ENCODE measurements at regions not wholly inside any gene's neighbourhood (a gene's known extent, or its start where the extent isn't known, plus 50 kb on each side); places are given as distances from the start of the nearest gene placed in this dataset.

GRCh38 chr12:25743679-25744215 is 190.7 kb upstream of the LMNTD1 start:
- POLR2A ChIA-PET, result no interaction called here
- CTCF ChIA-PET, result no interaction called here

- ChIA-PET CTCF (no interaction called here), POLR2A (no interaction called here)
Measured at GRCh38 chr12:25744313-25744712, 191.2 kb upstream of the LMNTD1 start.

- CTCF ChIA-PET, result no interaction called here
- POLR2A ChIA-PET, result no interaction called here
Measured at GRCh38 chr12:25745281-25745680, 192.2 kb upstream of the LMNTD1 start.

- ChIA-PET CTCF (no interaction called here), POLR2A (no interaction called here)
Measured at GRCh38 chr12:25746131-25746530, 193.0 kb upstream of the LMNTD1 start.

GRCh38 chr12:25752710-25753309 is 199.7 kb upstream of the LMNTD1 start:
- CTCF ChIA-PET, result no interaction called here

GRCh38 chr12:25755136-25755970 is 202.3 kb upstream of the LMNTD1 start:
- POLR2A ChIA-PET, result no interaction called here

More at GRCh38 chr12:25752710-25753309, 199.7 kb upstream of the LMNTD1 start:
- POLR2A ChIA-PET, result no interaction called here

GRCh38 chr12:25755971-25756260 is 202.6 kb upstream of the RASSF8 start:
- POLR2A ChIA-PET, result no interaction called here
- CTCF ChIA-PET, result no interaction called here

More at GRCh38 chr12:25755136-25755970, 202.3 kb upstream of the LMNTD1 start:
- CTCF ChIA-PET, result no interaction called here

GRCh38 chr12:25757037-25757665 is 201.3 kb upstream of the RASSF8 start:
- CTCF ChIA-PET, result no interaction called here
- POLR2A ChIA-PET, result no interaction called here

GRCh38 chr12:25759752-25760151 is 198.7 kb upstream of the RASSF8 start:
- ChIA-PET POLR2A (no interaction called here), CTCF (no interaction called here)

- POLR2A ChIA-PET, result no interaction called here
- CTCF ChIA-PET, result no interaction called here
Measured at GRCh38 chr12:25761356-25761755, 197.1 kb upstream of the RASSF8 start.

- ChIA-PET CTCF (no interaction called here), POLR2A (no interaction called here)
Measured at GRCh38 chr12:25764409-25764808, 194.1 kb upstream of the RASSF8 start.

- POLR2A ChIA-PET, result no interaction called here
- CTCF ChIA-PET, result no interaction called here
Measured at GRCh38 chr12:25764892-25765291, 193.6 kb upstream of the RASSF8 start.

- CTCF ChIA-PET, result no interaction called here
- POLR2A ChIA-PET, result no interaction called here
Measured at GRCh38 chr12:25767606-25768005, 190.9 kb upstream of the RASSF8 start.

GRCh38 chr12:25768151-25768550 is 190.3 kb upstream of the RASSF8 start:
- CTCF ChIA-PET, result no interaction called here
- POLR2A ChIA-PET, result no interaction called here

- ChIA-PET POLR2A (no interaction called here), CTCF (no interaction called here)
Measured at GRCh38 chr12:25769082-25769945, 189.2 kb upstream of the RASSF8 start.

- CTCF ChIA-PET, result no interaction called here
Measured at GRCh38 chr12:25771041-25771440, 187.4 kb upstream of the RASSF8 start.

GRCh38 chr12:25771476-25771875 is 187.0 kb upstream of the RASSF8 start:
- CTCF ChIA-PET, result no interaction called here
- POLR2A ChIA-PET, result no interaction called here

More at GRCh38 chr12:25771041-25771440, 187.4 kb upstream of the RASSF8 start:
- POLR2A ChIA-PET, result no interaction called here

- POLR2A ChIA-PET, result no interaction called here
- CTCF ChIA-PET, result no interaction called here
Measured at GRCh38 chr12:25775968-25776367, 182.5 kb upstream of the RASSF8 start.

GRCh38 chr12:25780771-25781170 is 177.7 kb upstream of the RASSF8 start:
- ChIA-PET POLR2A (no interaction called here), CTCF (no interaction called here)

- CTCF ChIA-PET, result no interaction called here
- POLR2A ChIA-PET, result no interaction called here
Measured at GRCh38 chr12:25781232-25781631, 177.2 kb upstream of the RASSF8 start.

GRCh38 chr12:25783566-25783965 is 174.9 kb upstream of the RASSF8 start:
- ChIA-PET CTCF (no interaction called here), POLR2A (no interaction called here)

Data from activated CD8-positive, alpha-beta memory T cell treated with anti-CD3 and anti-CD28 coated beads for 36 hours (primary cell).